ENCODE measurements at regions not wholly inside any gene's neighbourhood (a gene's known extent, or its start where the extent isn't known, plus 50 kb on each side); places are given as distances from the start of the nearest gene placed in this dataset.

GRCh38 chr3:124277144-124277890 is 285.4 kb upstream of the ROPN1 start:
- H3K9me3 ChIP-seq (ENCODE audit: insufficient read depth, low read depth, low read length), result no peaks in the 10 kb centered on the region
- H3K27me3 ChIP-seq (ENCODE audit: insufficient read depth, low read length), result no peaks in the 10 kb centered on the region
- no peaks in the 10 kb centered on the region for H3K36me3 ChIP-seq (ENCODE audit: insufficient read depth, low read length)
- no peak overlapping the region for H3K4me3 ChIP-seq (ENCODE audit: low read length)
- 88% methylated on average over 10 of the region's 10 CpGs for WGBS
- no peak overlapping the region for H3K9ac ChIP-seq (ENCODE audit: low read depth, low read length)
- no peak overlapping the region for H3K27ac ChIP-seq (ENCODE audit: low read depth, low read length)
- no peaks in the 10 kb centered on the region for H3K4me1 ChIP-seq (ENCODE audit: insufficient read depth, low read length)

- H3K27me3 ChIP-seq (ENCODE audit: insufficient read depth, low read length), result no peaks in the 10 kb centered on the region
Measured at GRCh38 chr3:124281453-124282316, 289.8 kb upstream of the ROPN1 start.

GRCh38 chr3:124282751-124283651 is 291.1 kb upstream of the ROPN1 start:
- Histone ChIP-seq H3K4me3 (ENCODE audit: low read length) (no peak overlapping the region), H3K36me3 (ENCODE audit: insufficient read depth, low read length) (no peaks in the 10 kb centered on the region), H3K27ac (ENCODE audit: low read depth, low read length) (no peak overlapping the region), H3K4me1 (ENCODE audit: insufficient read depth, low read length) (no peaks in the 10 kb centered on the region), H3K9ac (ENCODE audit: low read depth, low read length) (no peak overlapping the region), H3K27me3 (ENCODE audit: insufficient read depth, low read length) (no peaks in the 10 kb centered on the region), H3K9me3 (ENCODE audit: insufficient read depth, low read depth, low read length) (no peaks in the 10 kb centered on the region)
- WGBS, result 90% methylated on average over 3 of the region's 3 CpGs

More at GRCh38 chr3:124281453-124282316, 289.8 kb upstream of the ROPN1 start:
- Histone ChIP-seq H3K9ac (ENCODE audit: low read depth, low read length) (no peak overlapping the region), H3K4me1 (ENCODE audit: insufficient read depth, low read length) (no peaks in the 10 kb centered on the region), H3K27ac (ENCODE audit: low read depth, low read length) (no peak overlapping the region), H3K36me3 (ENCODE audit: insufficient read depth, low read length) (no peaks in the 10 kb centered on the region), H3K4me3 (ENCODE audit: low read length) (no peak overlapping the region), H3K9me3 (ENCODE audit: insufficient read depth, low read depth, low read length) (no peaks in the 10 kb centered on the region)
- WGBS, result 75% methylated on average over 6 of the region's 6 CpGs

- Histone ChIP-seq H3K4me1 (ENCODE audit: insufficient read depth, low read length) (no peaks in the 10 kb centered on the region), H3K27ac (ENCODE audit: low read depth, low read length) (no peak overlapping the region), H3K9me3 (ENCODE audit: insufficient read depth, low read depth, low read length) (no peaks in the 10 kb centered on the region), H3K4me3 (ENCODE audit: low read length) (no peak overlapping the region), H3K36me3 (ENCODE audit: insufficient read depth, low read length) (no peaks in the 10 kb centered on the region), H3K9ac (ENCODE audit: low read depth, low read length) (no peak overlapping the region), H3K27me3 (ENCODE audit: insufficient read depth, low read length) (no peaks in the 10 kb centered on the region)
- WGBS, result 88% methylated on average over 2 of the region's 2 CpGs
Measured at GRCh38 chr3:124283652-124284023, 291.7 kb upstream of the ROPN1 start.

GRCh38 chr3:124288996-124289395 is 297.1 kb upstream of the ROPN1 start:
- H3K27me3 ChIP-seq (ENCODE audit: insufficient read depth, low read length), result no peaks in the 10 kb centered on the region
- H3K36me3 ChIP-seq (ENCODE audit: insufficient read depth, low read length), result no peaks in the 10 kb centered on the region
- H3K9me3 ChIP-seq (ENCODE audit: insufficient read depth, low read depth, low read length), result no peaks in the 10 kb centered on the region
- no peaks in the 10 kb centered on the region for H3K4me1 ChIP-seq (ENCODE audit: insufficient read depth, low read length)
- no peak overlapping the region for H3K4me3 ChIP-seq (ENCODE audit: low read length)
- H3K27ac ChIP-seq (ENCODE audit: low read depth, low read length), result no peak overlapping the region
- no peak overlapping the region for H3K9ac ChIP-seq (ENCODE audit: low read depth, low read length)

DNA sequence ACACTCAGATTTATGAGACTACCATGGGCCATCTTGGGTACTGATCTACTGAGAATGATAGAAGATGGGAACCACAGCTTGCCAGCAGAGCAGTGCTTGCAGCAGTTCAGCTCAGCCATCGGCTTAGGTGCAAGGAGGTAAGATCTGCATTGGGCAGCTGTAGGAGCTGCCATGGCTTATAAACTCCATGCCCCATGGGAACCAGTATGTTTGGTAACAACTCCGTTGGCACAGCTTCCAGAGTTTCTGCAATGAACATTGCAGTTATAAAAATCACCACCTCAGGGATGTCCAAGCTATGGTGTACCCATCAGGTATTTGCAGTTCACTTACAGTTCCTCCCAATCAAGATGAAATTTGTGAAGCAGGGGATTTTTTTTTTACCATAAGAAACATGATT is 299.1 kb upstream of the ROPN1 start:
- no peak overlapping the region for H3K4me3 ChIP-seq (ENCODE audit: low read length)
- H3K27ac ChIP-seq (ENCODE audit: low read depth, low read length), result no peak overlapping the region
- H3K36me3 ChIP-seq (ENCODE audit: insufficient read depth, low read length), result no peaks in the 10 kb centered on the region
- no peak overlapping the region for H3K9ac ChIP-seq (ENCODE audit: low read depth, low read length)
- H3K4me1 ChIP-seq (ENCODE audit: insufficient read depth, low read length), result no peaks in the 10 kb centered on the region
- WGBS, result 94% methylated on average over 2 of the region's 2 CpGs
- no peaks in the 10 kb centered on the region for H3K27me3 ChIP-seq (ENCODE audit: insufficient read depth, low read length)
- H3K9me3 ChIP-seq (ENCODE audit: insufficient read depth, low read depth, low read length), result no peaks in the 10 kb centered on the region

GRCh38 chr3:124292329-124292728 is 300.4 kb upstream of the ROPN1 start:
- H3K4me1 ChIP-seq (ENCODE audit: insufficient read depth, low read length), result no peaks in the 10 kb centered on the region
- no peaks in the 10 kb centered on the region for H3K27me3 ChIP-seq (ENCODE audit: insufficient read depth, low read length)
- H3K9me3 ChIP-seq (ENCODE audit: insufficient read depth, low read depth, low read length), result no peaks in the 10 kb centered on the region
- H3K27ac ChIP-seq (ENCODE audit: low read depth, low read length), result no peak overlapping the region
- H3K36me3 ChIP-seq (ENCODE audit: insufficient read depth, low read length), result no peaks in the 10 kb centered on the region
- no peak overlapping the region for H3K9ac ChIP-seq (ENCODE audit: low read depth, low read length)
- WGBS, result 94% methylated on average over 3 of the region's 4 CpGs
- H3K4me3 ChIP-seq (ENCODE audit: low read length), result no peak overlapping the region

- WGBS, result no CpG with 5 or more reads among the region's 2 CpGs
- Histone ChIP-seq H3K27me3 (ENCODE audit: insufficient read depth, low read length) (no peaks in the 10 kb centered on the region), H3K27ac (ENCODE audit: low read depth, low read length) (no peak overlapping the region), H3K9ac (ENCODE audit: low read depth, low read length) (no peak overlapping the region), H3K36me3 (ENCODE audit: insufficient read depth, low read length) (no peaks in the 10 kb centered on the region), H3K9me3 (ENCODE audit: insufficient read depth, low read depth, low read length) (no peaks in the 10 kb centered on the region), H3K4me1 (ENCODE audit: insufficient read depth, low read length) (no peaks in the 10 kb centered on the region), H3K4me3 (ENCODE audit: low read length) (no peak overlapping the region)
Measured at GRCh38 chr3:124293584-124293983, 301.7 kb upstream of the ROPN1 start.

DNA sequence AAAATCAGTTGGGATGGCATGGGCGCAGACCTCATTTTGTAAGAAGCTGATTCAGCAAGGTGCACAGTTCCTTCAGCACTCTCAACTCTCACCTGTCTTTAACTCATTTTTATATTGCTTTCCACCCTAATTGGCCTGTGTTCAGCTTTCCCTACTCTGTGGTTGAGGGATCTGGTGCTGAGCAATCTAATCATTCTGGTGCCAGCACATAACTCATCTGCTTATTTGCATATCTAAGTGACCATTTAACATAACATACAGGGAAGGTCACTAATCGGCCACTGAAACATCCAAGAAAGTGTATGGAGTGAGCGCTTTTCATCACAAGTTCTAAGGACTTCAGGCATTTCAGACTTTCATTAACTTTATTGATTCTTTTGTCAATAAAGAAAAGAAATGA is 303.4 kb upstream of the ROPN1 start:
- Histone ChIP-seq H3K36me3 (ENCODE audit: insufficient read depth, low read length) (no peaks in the 10 kb centered on the region), H3K4me1 (ENCODE audit: insufficient read depth, low read length) (no peaks in the 10 kb centered on the region), H3K4me3 (ENCODE audit: low read length) (no peak overlapping the region), H3K9me3 (ENCODE audit: insufficient read depth, low read depth, low read length) (no peaks in the 10 kb centered on the region), H3K9ac (ENCODE audit: low read depth, low read length) (no peak overlapping the region), H3K27ac (ENCODE audit: low read depth, low read length) (no peak overlapping the region), H3K27me3 (ENCODE audit: insufficient read depth, low read length) (no peaks in the 10 kb centered on the region)
- WGBS, result 88% methylated on average over 3 of the region's 3 CpGs

- Histone ChIP-seq H3K9ac (ENCODE audit: low read depth, low read length) (no peak overlapping the region), H3K27me3 (ENCODE audit: insufficient read depth, low read length) (no peaks in the 10 kb centered on the region), H3K9me3 (ENCODE audit: insufficient read depth, low read depth, low read length) (no peaks in the 10 kb centered on the region), H3K27ac (ENCODE audit: low read depth, low read length) (no peak overlapping the region), H3K4me1 (ENCODE audit: insufficient read depth, low read length) (no peaks in the 10 kb centered on the region), H3K36me3 (ENCODE audit: insufficient read depth, low read length) (no peaks in the 10 kb centered on the region), H3K4me3 (ENCODE audit: low read length) (no peak overlapping the region)
- whole genome bisulfite sequencing, result 91% methylated on average over 7 of the region's 7 CpGs
Measured at GRCh38 chr3:124296406-124296805, 304.5 kb upstream of the ROPN1 start.
